K562 (cell line): ENCODE measurements at regions not wholly inside any gene's neighbourhood (a gene's known extent, or its start where the extent isn't known, plus 50 kb on each side); places are given as distances from the start of the nearest gene placed in this dataset.

Experiments used
- MCM5 ChIP-seq: fragments of 450-650 bp; IDR thresholded peaks from 2 replicates; pipeline ENCODE4 v1.6.1; 2016; ENCODE audit warnings: low read depth
- MIER1 ChIP-seq: fragments of 450-650 bp; IDR thresholded peaks from 2 replicates; pipeline ENCODE4 v1.6.1; 2016; ENCODE audit warnings: antibody characterized with exemption, mild to moderate bottlenecking, low read depth
- SAFB2 ChIP-seq: fragments of 200-400 bp; formaldehyde crosslinking; IDR thresholded peaks from 2 replicates; pipeline ENCODE4 v1.6.1; 2018; ENCODE audit warnings: borderline replicate concordance, low read length, low read depth, moderate library complexity; ENCODE audit not compliant: severe bottlenecking
- TF ChIP-seq, protein P1 (sequence below): fragments of 450-650 bp; IDR thresholded peaks from 2 replicates; pipeline ENCODE4 v1.6.1; 2018; ENCODE audit not compliant: partially characterized antibody

DNA sequence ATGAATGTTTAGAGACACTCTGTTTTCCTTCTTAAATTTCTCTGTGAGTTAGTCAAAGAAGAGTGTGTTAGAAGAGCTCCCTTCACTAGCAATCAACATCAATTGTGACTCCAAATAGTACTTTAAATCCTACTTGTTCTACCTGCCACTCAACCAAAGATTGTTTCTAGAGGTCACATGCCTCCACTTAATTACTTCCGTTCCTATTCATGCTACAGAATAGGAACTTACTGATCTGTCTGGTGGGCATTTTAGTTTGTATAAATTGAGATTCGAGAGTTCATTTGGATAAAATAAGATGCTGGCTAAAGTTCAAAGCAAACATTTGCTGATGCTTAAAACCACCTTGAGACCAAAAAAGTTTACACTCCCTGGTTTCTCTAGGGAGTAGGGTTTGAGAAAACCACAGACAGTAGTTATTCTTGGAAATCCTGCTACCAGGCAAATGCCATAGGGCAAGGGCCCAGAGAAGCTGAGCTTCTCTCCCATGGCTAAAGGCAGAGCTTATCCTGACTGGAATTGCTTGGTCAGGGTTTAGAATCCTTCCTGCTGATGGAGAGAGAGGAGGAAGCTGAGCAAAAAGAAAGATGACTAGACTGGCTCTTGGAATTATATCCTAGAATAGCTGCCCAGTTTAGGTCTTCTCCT is 389.6 kb upstream of the ATP2B1 start:
- TF ChIP-seq, protein P1, sequence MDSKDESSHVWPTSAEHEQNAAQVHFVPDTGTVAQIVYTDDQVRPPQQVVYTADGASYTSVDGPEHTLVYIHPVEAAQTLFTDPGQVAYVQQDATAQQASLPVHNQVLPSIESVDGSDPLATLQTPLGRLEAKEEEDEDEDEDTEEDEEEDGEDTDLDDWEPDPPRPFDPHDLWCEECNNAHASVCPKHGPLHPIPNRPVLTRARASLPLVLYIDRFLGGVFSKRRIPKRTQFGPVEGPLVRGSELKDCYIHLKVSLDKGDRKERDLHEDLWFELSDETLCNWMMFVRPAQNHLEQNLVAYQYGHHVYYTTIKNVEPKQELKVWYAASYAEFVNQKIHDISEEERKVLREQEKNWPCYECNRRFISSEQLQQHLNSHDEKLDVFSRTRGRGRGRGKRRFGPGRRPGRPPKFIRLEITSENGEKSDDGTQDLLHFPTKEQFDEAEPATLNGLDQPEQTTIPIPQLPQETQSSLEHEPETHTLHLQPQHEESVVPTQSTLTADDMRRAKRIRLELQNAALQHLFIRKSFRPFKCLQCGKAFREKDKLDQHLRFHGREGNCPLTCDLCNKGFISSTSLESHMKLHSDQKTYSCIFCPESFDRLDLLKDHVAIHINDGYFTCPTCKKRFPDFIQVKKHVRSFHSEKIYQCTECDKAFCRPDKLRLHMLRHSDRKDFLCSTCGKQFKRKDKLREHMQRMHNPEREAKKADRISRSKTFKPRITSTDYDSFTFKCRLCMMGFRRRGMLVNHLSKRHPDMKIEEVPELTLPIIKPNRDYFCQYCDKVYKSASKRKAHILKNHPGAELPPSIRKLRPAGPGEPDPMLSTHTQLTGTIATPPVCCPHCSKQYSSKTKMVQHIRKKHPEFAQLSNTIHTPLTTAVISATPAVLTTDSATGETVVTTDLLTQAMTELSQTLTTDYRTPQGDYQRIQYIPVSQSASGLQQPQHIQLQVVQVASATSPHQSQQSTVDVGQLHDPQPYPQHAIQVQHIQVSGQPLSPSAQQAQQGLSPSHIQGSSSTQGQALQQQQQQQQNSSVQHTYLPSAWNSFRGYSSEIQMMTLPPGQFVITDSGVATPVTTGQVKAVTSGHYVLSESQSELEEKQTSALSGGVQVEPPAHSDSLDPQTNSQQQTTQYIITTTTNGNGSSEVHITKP, result no peak
- TF ChIP-seq SAFB2 (no peak), MCM5 (no peak), MIER1 (no peak)
